MCF 10A (cell line): ENCODE measurements at regions not wholly inside any gene's neighbourhood (a gene's known extent, or its start where the extent isn't known, plus 50 kb on each side); places are given as distances from the start of the nearest gene placed in this dataset.
A peak's percentile ranks its signal among the peaks of the same experiment; 100 is the strongest.

Source experiments
- BruUV-seq: library from RNA; stranded (reverse); fragments of 400-500 nt; replicated peaks from 2 replicates; lab custom pipeline; 2021; lab: Mats Ljungman, UMichigan
- CTCF ChIA-PET: fragments of 300-600 bp; sonication (Branson Sonifier 250); formaldehyde crosslinking; extraction: SDS; loops from one replicate; lab custom pipeline; 2021; ENCODE audit warnings: antibody characterized with exemption, inconsistent platforms; lab: Yijun Ruan, JAX
- POLR2A ChIA-PET: fragments of 300-600, 350-650 bp; sonication (Branson Sonifier 250); formaldehyde crosslinking; extraction: SDS; loops from one replicate; lab custom pipeline; 2020; ENCODE audit warnings: antibody characterized with exemption, inconsistent platforms; lab: Yijun Ruan, JAX
- DNase-seq: peaks from one replicate; pipeline ENCODE4 v3.0.0-alpha.2; 2018; ENCODE audit not compliant: unreplicated experiment
- H3K27ac Mint-ChIP-seq: one replicate; pipeline ENCODE4 v1.8.0; 2022; ENCODE audit warnings: mild to moderate bottlenecking, low read depth, mixed read lengths; ENCODE audit not compliant: unreplicated experiment
- H3K27me3 Mint-ChIP-seq: one replicate; pipeline ENCODE4 v1.8.0; 2022; ENCODE audit warnings: mixed read lengths; ENCODE audit not compliant: insufficient read depth, unreplicated experiment
- H3K36me3 Mint-ChIP-seq: one replicate; pipeline ENCODE4 v1.8.0; 2022; ENCODE audit warnings: mild to moderate bottlenecking, moderate library complexity, mixed read lengths; ENCODE audit not compliant: insufficient read depth, unreplicated experiment
- H3K4me1 Mint-ChIP-seq: one replicate; pipeline ENCODE4 v1.8.0; 2022; ENCODE audit warnings: mixed read lengths; ENCODE audit not compliant: insufficient read depth, unreplicated experiment
- H3K4me3 Mint-ChIP-seq: one replicate; pipeline ENCODE4 v1.8.0; 2022; ENCODE audit warnings: mild to moderate bottlenecking, moderate library complexity, mixed read lengths; ENCODE audit not compliant: unreplicated experiment
- H3K9me3 Mint-ChIP-seq: one replicate; pipeline ENCODE4 v1.8.0; 2022; ENCODE audit warnings: mixed read lengths; ENCODE audit not compliant: unreplicated experiment
- intact Hi-C: fragments of 100-400 bp; cut with micrococcal nuclease; formaldehyde crosslinking; loops from 2 replicates; pipeline ENCODE4 v1.14.1; 2022
- TF ChIP-seq, protein P1 (sequence below): fragments of 200-600 bp; IDR thresholded peaks from one replicate; pipeline ENCODE4 v1.8.0; 2022; ENCODE audit warnings: antibody characterized with exemption, mild to moderate bottlenecking; ENCODE audit not compliant: unreplicated experiment

DNA sequence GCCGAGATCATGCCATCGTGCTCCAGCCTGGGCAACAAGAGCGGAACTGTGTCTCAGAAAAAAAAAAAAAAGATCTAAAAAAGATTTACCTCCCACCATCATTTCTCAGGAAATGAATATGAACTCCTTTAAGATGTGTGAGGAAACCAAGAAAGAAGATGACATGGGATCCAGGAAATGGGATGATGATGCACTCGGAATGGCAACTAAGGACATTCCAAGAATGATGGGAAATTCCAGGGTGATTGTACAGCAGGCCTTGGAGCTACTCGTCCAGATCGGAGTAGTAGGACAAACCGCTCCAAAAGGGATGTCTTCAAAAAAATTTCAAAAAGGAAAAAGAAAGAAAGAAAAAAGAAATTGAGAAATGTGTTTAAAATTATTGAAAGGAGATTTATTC lies 84.9 kb upstream of the PMAIP1 start:
- POLR2A ChIA-PET, result no interaction called here
- peak; percentile 42 for DNase-seq
- peaks cover 10% of the 10 kb centered on the region for H3K4me1 Mint-ChIP-seq
- H3K9me3 Mint-ChIP-seq, result no peaks in the 10 kb centered on the region
- no peaks in the 10 kb centered on the region for H3K27me3 Mint-ChIP-seq
- peaks cover 5% of the 10 kb centered on the region for H3K36me3 Mint-ChIP-seq
- no peak overlapping the region for H3K4me3 Mint-ChIP-seq
- TF ChIP-seq, protein P1, sequence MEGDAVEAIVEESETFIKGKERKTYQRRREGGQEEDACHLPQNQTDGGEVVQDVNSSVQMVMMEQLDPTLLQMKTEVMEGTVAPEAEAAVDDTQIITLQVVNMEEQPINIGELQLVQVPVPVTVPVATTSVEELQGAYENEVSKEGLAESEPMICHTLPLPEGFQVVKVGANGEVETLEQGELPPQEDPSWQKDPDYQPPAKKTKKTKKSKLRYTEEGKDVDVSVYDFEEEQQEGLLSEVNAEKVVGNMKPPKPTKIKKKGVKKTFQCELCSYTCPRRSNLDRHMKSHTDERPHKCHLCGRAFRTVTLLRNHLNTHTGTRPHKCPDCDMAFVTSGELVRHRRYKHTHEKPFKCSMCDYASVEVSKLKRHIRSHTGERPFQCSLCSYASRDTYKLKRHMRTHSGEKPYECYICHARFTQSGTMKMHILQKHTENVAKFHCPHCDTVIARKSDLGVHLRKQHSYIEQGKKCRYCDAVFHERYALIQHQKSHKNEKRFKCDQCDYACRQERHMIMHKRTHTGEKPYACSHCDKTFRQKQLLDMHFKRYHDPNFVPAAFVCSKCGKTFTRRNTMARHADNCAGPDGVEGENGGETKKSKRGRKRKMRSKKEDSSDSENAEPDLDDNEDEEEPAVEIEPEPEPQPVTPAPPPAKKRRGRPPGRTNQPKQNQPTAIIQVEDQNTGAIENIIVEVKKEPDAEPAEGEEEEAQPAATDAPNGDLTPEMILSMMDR, result no peak
- no TSS peak for BruUV-seq
- intact Hi-C loops, result no loop called here
- no peak overlapping the region for H3K27ac Mint-ChIP-seq
- CTCF ChIA-PET, result interaction anchor here (0.5 to 1.8 kb wide), 5 partner anchors 117 to 507 kb away, joined by 3 to 7 read pairs (median 4); partner anchors contain the start of gene CCBE1

- peaks cover 10% of the 10 kb centered on the region for H3K4me1 Mint-ChIP-seq
- DNase-seq, result no peak
- peaks cover 5% of the 10 kb centered on the region for H3K36me3 Mint-ChIP-seq
- intact Hi-C loops, result no loop called here
- POLR2A ChIA-PET, result interaction anchor here (1.2 kb wide), 1 partner anchor 10 kb away, joined by 3 read pairs; no protein-coding TSS in a partner anchor
- CTCF ChIA-PET, result interaction anchor here (1.1 to 2.8 kb wide), 4 partner anchors 9 to 356 kb away, joined by 3 to 20 read pairs (median 7); no protein-coding TSS in a partner anchor
- TF ChIP-seq, protein P1, result no peak
- H3K9me3 Mint-ChIP-seq, result no peaks in the 10 kb centered on the region
- no TSS peak for BruUV-seq
- no peak overlapping the region for H3K27ac Mint-ChIP-seq
- no peak overlapping the region for H3K4me3 Mint-ChIP-seq
- H3K27me3 Mint-ChIP-seq, result no peaks in the 10 kb centered on the region
These were observed 85.9 kb upstream of the PMAIP1 start for GRCh38 chr18:59813942-59814341.

DNA sequence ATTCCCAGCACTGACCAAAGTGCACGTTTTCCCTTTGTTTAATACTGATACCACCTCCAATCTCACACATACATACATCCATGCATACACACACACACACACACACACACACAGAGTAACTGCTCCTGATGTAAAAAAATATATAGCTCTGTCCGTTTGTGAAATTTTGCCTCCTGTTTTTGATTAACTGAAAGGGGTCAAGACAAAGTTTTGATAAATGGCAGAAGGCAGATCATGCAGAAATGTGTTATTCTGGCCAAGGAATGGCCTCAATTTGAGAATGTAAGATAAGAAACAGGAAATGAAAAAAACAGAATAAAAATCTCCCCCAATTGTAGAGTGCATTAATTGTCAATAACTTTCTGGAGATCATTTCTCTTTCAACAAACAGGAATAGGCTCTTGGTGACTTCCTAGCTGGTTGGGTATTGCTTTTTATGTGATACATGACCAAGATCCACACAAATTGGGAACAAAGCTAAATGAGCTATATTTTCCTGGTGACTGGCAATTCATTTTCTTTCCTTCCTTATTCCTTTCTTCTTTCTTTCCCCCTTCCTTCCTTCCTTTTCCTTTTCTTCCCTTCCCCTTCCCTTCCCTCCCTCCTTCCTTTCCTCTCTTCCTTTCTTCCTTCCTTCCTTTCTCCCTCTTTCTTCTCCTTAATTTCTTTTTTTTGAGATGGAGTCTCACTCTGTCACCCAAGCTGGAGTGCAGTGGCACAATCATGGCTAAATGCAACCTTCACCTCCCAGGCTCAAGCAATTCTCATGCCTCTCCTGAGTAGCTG lies 88.9 kb upstream of the PMAIP1 start:
- H3K27me3 Mint-ChIP-seq, result no peaks in the 10 kb centered on the region
- no TSS peak for BruUV-seq
- no peak overlapping the region for H3K27ac Mint-ChIP-seq
- H3K4me1 Mint-ChIP-seq, result peaks cover 10% of the 10 kb centered on the region
- H3K4me3 Mint-ChIP-seq, result no peak overlapping the region
- TF ChIP-seq, protein P1, result no peak
- CTCF ChIA-PET, result interaction anchor here (0.5 to 1.8 kb wide), 7 partner anchors 13 to 1263 kb away, joined by 3 to 6 read pairs (median 4); partner anchors contain the start of gene CCBE1
- DNase-seq, result no peak
- POLR2A ChIA-PET, result no interaction called here
- H3K36me3 Mint-ChIP-seq, result no peaks in the 10 kb centered on the region
- intact Hi-C loops, result no loop called here
- H3K9me3 Mint-ChIP-seq, result no peaks in the 10 kb centered on the region

DNA sequence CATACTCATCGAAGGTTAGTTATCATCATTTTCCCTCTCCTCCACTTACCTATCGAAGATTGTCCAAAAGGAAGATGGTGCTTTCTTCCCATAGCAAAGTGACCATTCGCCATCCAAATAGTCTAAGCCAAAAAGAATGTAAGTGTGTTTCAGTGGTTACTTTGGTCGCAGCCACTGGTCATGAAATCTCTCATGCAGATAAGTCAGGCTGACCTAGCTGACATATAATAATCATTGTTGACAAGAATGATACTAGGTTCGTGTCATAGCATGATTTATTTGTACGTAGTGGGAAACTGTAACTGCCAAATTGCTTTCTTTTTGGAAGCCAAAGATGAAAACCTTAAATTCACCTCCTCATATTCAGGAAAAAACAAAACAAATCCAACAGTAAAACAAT lies 89.6 kb upstream of the PMAIP1 start:
- Mint-ChIP-seq H3K4me1 (peaks cover 10% of the 10 kb centered on the region), H3K27me3 (no peaks in the 10 kb centered on the region), H3K4me3 (no peak overlapping the region), H3K9me3 (no peaks in the 10 kb centered on the region), H3K36me3 (no peaks in the 10 kb centered on the region), H3K27ac (no peak overlapping the region)
- DNase-seq, result no peak
- BruUV-seq, result no TSS peak
- POLR2A ChIA-PET, result no interaction called here
- CTCF ChIA-PET, result interaction anchor here (1.2 to 1.8 kb wide), 2 partner anchors 13 to 179 kb away, joined by 5 to 6 read pairs; no protein-coding TSS in a partner anchor
- TF ChIP-seq, protein P1, result no peak
- intact Hi-C loops, result no loop called here
